HL-60 (cell line): ENCODE measurements at regions not wholly inside any gene's neighbourhood (a gene's known extent, or its start where the extent isn't known, plus 50 kb on each side); places are given as distances from the start of the nearest gene placed in this dataset.

ENCODE experiments used
- DNase-seq, 2 experiments: peaks; one replicate each; pipeline ENCODE4 v3.0.0-alpha.2; 2010 to 2020; ENCODE audit warnings: low read depth in 1 of 2, low spot score in 1 of 2
- H3K27ac ChIP-seq: fragments of 250-450 bp; sonication (Bioruptor Pico); replicated peaks from 2 replicates; pipeline ENCODE4 v1.5.1; 2020; ENCODE audit warnings: mild to moderate bottlenecking, moderate library complexity
- H3K27me3 ChIP-seq: fragments of 250-450 bp; sonication (Bioruptor Pico); 2 replicates; pipeline ENCODE4 v1.5.1; 2021; ENCODE audit warnings: mild to moderate bottlenecking, moderate library complexity; ENCODE audit not compliant: insufficient read depth, poor library complexity, severe bottlenecking
- H3K4me3 ChIP-seq: replicated peaks from 2 replicates; pipeline ENCODE4 v1.5.1; 2011; ENCODE audit warnings: mild to moderate bottlenecking, control low read depth, low read length; ENCODE audit not compliant: insufficient read depth
- GABPA ChIP-seq: IDR thresholded peaks from 2 replicates; pipeline ENCODE4 v1.6.1; 2012; ENCODE audit warnings: low read depth
- POLR2AphosphoS5 ChIP-seq: IDR thresholded peaks from 2 replicates; pipeline ENCODE4 v1.6.1; 2012; ENCODE audit warnings: low read depth
- SPI1 ChIP-seq: IDR thresholded peaks from 2 replicates; pipeline ENCODE4 v1.6.1; 2012; ENCODE audit warnings: low read depth, mild to moderate bottlenecking, borderline replicate concordance
- TF ChIP-seq, protein P1 (sequence below): IDR thresholded peaks from 2 replicates; pipeline ENCODE4 v1.6.1; 2012; ENCODE audit warnings: low read depth; ENCODE audit not compliant: insufficient replicate concordance
- TF ChIP-seq, protein P2 (sequence below): IDR thresholded peaks from one replicate; pipeline ENCODE4 v1.5.1; 2011; ENCODE audit warnings: low read length, control low read depth, inconsistent platforms; ENCODE audit not compliant: insufficient read depth

DNA sequence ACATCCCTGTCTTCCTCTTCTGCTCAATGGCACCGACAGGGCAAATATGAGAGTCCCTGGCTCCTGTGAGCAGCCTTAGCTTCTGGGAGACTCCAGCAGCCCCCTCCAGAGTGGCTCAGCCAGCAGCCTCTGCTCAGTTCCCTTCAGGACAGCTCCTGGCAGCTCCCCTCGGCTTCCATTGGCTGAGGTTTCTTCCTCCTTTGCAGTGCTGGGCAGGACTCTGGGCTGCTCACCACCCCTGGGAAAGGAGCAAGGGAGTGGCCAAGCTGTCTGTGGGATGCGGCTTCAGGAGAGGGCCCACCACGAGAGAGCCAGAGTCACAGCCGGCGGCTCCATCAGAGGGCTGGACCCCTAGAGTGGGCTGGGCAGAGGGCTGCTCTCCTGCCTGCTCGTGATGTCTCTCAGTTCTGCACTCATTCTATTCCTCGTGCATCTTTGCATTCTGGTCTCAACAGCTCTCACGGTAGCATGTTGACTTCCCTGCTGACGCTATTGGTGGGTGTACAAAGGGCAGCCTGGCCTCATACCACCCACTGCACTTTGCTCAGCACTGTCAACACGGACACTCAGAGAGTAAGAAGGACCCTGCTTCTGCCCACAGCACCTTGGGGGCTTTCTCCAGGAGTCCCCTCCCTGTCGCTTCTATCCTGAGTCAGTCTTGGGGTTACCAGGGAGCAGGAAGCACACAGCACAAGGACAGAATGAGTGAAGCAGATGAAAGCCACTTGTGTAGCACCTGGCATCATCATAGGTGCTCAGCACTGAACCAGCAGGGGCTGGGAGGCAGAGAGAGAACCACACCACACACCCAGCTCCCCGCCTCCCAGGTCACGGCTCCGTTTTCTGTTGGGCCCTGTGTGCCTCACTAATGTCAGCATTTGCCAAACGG, 80.9 kb upstream of the ALDH1B1 start:
- peaks cover 2% of the 10 kb centered on the region for H3K27me3 ChIP-seq
- no peak overlapping the region for H3K27ac ChIP-seq
- no peak overlapping the region for H3K4me3 ChIP-seq
- TF ChIP-seq, protein P1, sequence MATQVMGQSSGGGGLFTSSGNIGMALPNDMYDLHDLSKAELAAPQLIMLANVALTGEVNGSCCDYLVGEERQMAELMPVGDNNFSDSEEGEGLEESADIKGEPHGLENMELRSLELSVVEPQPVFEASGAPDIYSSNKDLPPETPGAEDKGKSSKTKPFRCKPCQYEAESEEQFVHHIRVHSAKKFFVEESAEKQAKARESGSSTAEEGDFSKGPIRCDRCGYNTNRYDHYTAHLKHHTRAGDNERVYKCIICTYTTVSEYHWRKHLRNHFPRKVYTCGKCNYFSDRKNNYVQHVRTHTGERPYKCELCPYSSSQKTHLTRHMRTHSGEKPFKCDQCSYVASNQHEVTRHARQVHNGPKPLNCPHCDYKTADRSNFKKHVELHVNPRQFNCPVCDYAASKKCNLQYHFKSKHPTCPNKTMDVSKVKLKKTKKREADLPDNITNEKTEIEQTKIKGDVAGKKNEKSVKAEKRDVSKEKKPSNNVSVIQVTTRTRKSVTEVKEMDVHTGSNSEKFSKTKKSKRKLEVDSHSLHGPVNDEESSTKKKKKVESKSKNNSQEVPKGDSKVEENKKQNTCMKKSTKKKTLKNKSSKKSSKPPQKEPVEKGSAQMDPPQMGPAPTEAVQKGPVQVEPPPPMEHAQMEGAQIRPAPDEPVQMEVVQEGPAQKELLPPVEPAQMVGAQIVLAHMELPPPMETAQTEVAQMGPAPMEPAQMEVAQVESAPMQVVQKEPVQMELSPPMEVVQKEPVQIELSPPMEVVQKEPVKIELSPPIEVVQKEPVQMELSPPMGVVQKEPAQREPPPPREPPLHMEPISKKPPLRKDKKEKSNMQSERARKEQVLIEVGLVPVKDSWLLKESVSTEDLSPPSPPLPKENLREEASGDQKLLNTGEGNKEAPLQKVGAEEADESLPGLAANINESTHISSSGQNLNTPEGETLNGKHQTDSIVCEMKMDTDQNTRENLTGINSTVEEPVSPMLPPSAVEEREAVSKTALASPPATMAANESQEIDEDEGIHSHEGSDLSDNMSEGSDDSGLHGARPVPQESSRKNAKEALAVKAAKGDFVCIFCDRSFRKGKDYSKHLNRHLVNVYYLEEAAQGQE: no peak
- TF ChIP-seq SPI1 (no peak), GABPA (no peak), POLR2AphosphoS5 (no peak)
- DNase-seq: no peak

GRCh38 chr9:38309324-38310195, 82.9 kb upstream of the ALDH1B1 start:
- TF ChIP-seq, protein P1: no peak
- TF ChIP-seq POLR2AphosphoS5: no peak
- TF ChIP-seq, protein P2, sequence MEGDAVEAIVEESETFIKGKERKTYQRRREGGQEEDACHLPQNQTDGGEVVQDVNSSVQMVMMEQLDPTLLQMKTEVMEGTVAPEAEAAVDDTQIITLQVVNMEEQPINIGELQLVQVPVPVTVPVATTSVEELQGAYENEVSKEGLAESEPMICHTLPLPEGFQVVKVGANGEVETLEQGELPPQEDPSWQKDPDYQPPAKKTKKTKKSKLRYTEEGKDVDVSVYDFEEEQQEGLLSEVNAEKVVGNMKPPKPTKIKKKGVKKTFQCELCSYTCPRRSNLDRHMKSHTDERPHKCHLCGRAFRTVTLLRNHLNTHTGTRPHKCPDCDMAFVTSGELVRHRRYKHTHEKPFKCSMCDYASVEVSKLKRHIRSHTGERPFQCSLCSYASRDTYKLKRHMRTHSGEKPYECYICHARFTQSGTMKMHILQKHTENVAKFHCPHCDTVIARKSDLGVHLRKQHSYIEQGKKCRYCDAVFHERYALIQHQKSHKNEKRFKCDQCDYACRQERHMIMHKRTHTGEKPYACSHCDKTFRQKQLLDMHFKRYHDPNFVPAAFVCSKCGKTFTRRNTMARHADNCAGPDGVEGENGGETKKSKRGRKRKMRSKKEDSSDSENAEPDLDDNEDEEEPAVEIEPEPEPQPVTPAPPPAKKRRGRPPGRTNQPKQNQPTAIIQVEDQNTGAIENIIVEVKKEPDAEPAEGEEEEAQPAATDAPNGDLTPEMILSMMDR: no peak
- TF ChIP-seq GABPA: no peak
- no peak for TF ChIP-seq SPI1
- H3K4me3 ChIP-seq: no peak overlapping the region
- no peak for DNase-seq
- H3K27me3 ChIP-seq: peaks cover 2% of the 10 kb centered on the region
- no peak overlapping the region for H3K27ac ChIP-seq

- TF ChIP-seq POLR2AphosphoS5 (no peak), GABPA (no peak), SPI1 (no peak)
- TF ChIP-seq, protein P1: no peak
- TF ChIP-seq, protein P2: no peak
- no peak overlapping the region for H3K27ac ChIP-seq
- peaks cover 2% of the 10 kb centered on the region for H3K27me3 ChIP-seq
Measured at GRCh38 chr9:38308136-38308535, 84.4 kb upstream of the ALDH1B1 start.

More at GRCh38 chr9:38308136-38308535, 84.4 kb upstream of the ALDH1B1 start:
- H3K4me3 ChIP-seq: no peak overlapping the region
- no peak for DNase-seq
